HG03521 (cell line): ENCODE measurements at regions not wholly inside any gene's neighbourhood (a gene's known extent, or its start where the extent isn't known, plus 50 kb on each side); places are given as distances from the start of the nearest gene placed in this dataset.
"Not testable (repeated sequence)": the region's sequence is repeated elsewhere in the genome, so short reads cannot be mapped to it uniquely, and the experiment has no call there.

Experiments used
- ATAC-seq: cut with Tn5 transposase; IDR thresholded peaks from one replicate; pipeline ENCODE4 v1.9.1; 2021; ENCODE audit warnings: mild to moderate bottlenecking, moderate library complexity; ENCODE audit not compliant: unreplicated experiment

- ATAC-seq, result peak; percentile 55
Observed at GRCh38 chr1:234808943-234809853, 199.2 kb upstream of the IRF2BP2 start.

GRCh38 chr1:234808459-234808858 is 198.5 kb upstream of the IRF2BP2 start:
- ATAC-seq, result not testable (repeated sequence)

GRCh38 chr1:234807705-234808104 is 197.7 kb upstream of the IRF2BP2 start:
- ATAC-seq, result not testable (repeated sequence)

GRCh38 chr1:234802586-234802985 is 192.6 kb upstream of the IRF2BP2 start:
- ATAC-seq, result not testable (repeated sequence)

GRCh38 chr1:234801636-234802035 is 191.7 kb upstream of the IRF2BP2 start:
- not testable (repeated sequence) for ATAC-seq

- not testable (repeated sequence) for ATAC-seq
Observed at GRCh38 chr1:234801147-234801546, 191.2 kb upstream of the IRF2BP2 start.

GRCh38 chr1:234800563-234800962 is 190.6 kb upstream of the IRF2BP2 start:
- not testable (repeated sequence) for ATAC-seq

- not testable (repeated sequence) for ATAC-seq
Observed at GRCh38 chr1:234799021-234799689, 189.2 kb upstream of the IRF2BP2 start.

- not testable (repeated sequence) for ATAC-seq
Observed at GRCh38 chr1:234797216-234797615, 187.2 kb upstream of the IRF2BP2 start.

GRCh38 chr1:234796438-234796792 is 186.4 kb upstream of the IRF2BP2 start:
- not testable (repeated sequence) for ATAC-seq

GRCh38 chr1:234795711-234796437 is 185.9 kb upstream of the IRF2BP2 start:
- not testable (repeated sequence) for ATAC-seq

- not testable (repeated sequence) for ATAC-seq
Observed at GRCh38 chr1:234795007-234795406, 185.0 kb upstream of the IRF2BP2 start.

- not testable (repeated sequence) for ATAC-seq
Observed at GRCh38 chr1:234794452-234794851, 184.5 kb upstream of the IRF2BP2 start.

GRCh38 chr1:234793924-234794323 is 183.9 kb upstream of the IRF2BP2 start:
- not testable (repeated sequence) for ATAC-seq

GRCh38 chr1:234792221-234792864 is 182.4 kb upstream of the IRF2BP2 start:
- ATAC-seq, result not testable (repeated sequence)

- ATAC-seq, result not testable (repeated sequence)
Observed at GRCh38 chr1:234791615-234792014, 181.6 kb upstream of the IRF2BP2 start.

GRCh38 chr1:234790333-234790732 is 180.4 kb upstream of the IRF2BP2 start:
- ATAC-seq, result not testable (repeated sequence)

GRCh38 chr1:234787011-234787584 is 177.1 kb upstream of the IRF2BP2 start:
- ATAC-seq, result not testable (repeated sequence)

- not testable (repeated sequence) for ATAC-seq
Observed at GRCh38 chr1:234785922-234786321, 175.9 kb upstream of the IRF2BP2 start.

GRCh38 chr1:234785471-234785919 is 175.5 kb upstream of the IRF2BP2 start:
- not testable (repeated sequence) for ATAC-seq
